GM18508 (cell line): ENCODE measurements at regions not wholly inside any gene's neighbourhood (a gene's known extent, or its start where the extent isn't known, plus 50 kb on each side); places are given as distances from the start of the nearest gene placed in this dataset.
"Not testable (repeated sequence)": the region's sequence is repeated elsewhere in the genome, so short reads cannot be mapped to it uniquely, and the experiment has no call there.

ENCODE experiments used
- ATAC-seq: cut with Tn5 transposase; IDR thresholded peaks from one replicate; pipeline ENCODE4 v1.9.1; 2021; ENCODE audit warnings: moderate number of reproducible peaks; ENCODE audit not compliant: insufficient read depth, unreplicated experiment

- no peak for ATAC-seq
Observed at GRCh38 chr5:155655569-155655968, 642.0 kb downstream of the KIF4B start.

- no peak for ATAC-seq
Observed at GRCh38 chr5:155661859-155662258, 648.3 kb downstream of the KIF4B start.

GRCh38 chr5:155665361-155665760 is 651.8 kb downstream of the KIF4B start:
- ATAC-seq, result no peak

- not testable (repeated sequence) for ATAC-seq
Observed at GRCh38 chr5:155672001-155672400, 655.0 kb upstream of the SGCD start.

GRCh38 chr5:155676967-155677366 is 650.0 kb upstream of the SGCD start:
- no peak for ATAC-seq

- no peak for ATAC-seq
Observed at GRCh38 chr5:155678371-155678770, 648.6 kb upstream of the SGCD start.

GRCh38 chr5:155679530-155679929 is 647.4 kb upstream of the SGCD start:
- ATAC-seq, result no peak

- ATAC-seq, result no peak
Observed at GRCh38 chr5:155684417-155684816, 642.5 kb upstream of the SGCD start.

GRCh38 chr5:155686131-155686530 is 640.8 kb upstream of the SGCD start:
- no peak for ATAC-seq

GRCh38 chr5:155689406-155689805 is 637.6 kb upstream of the SGCD start:
- ATAC-seq, result no peak

- no peak for ATAC-seq
Observed at GRCh38 chr5:155696362-155696761, 630.6 kb upstream of the SGCD start.

- ATAC-seq, result no peak
Observed at GRCh38 chr5:155697236-155697635, 629.7 kb upstream of the SGCD start.

GRCh38 chr5:155699385-155699784 is 627.6 kb upstream of the SGCD start:
- no peak for ATAC-seq

- ATAC-seq, result no peak
Observed at GRCh38 chr5:155700333-155700732, 626.6 kb upstream of the SGCD start.

GRCh38 chr5:155711882-155712281 is 615.1 kb upstream of the SGCD start:
- ATAC-seq, result no peak

- not testable (repeated sequence) for ATAC-seq
Observed at GRCh38 chr5:155714435-155714834, 612.5 kb upstream of the SGCD start.

- no peak for ATAC-seq
Observed at GRCh38 chr5:155726267-155726666, 600.7 kb upstream of the SGCD start.

- ATAC-seq, result no peak
Observed at GRCh38 chr5:155727512-155728145, 599.3 kb upstream of the SGCD start.

- no peak for ATAC-seq
Observed at GRCh38 chr5:155728146-155728856, 598.7 kb upstream of the SGCD start.

- no peak for ATAC-seq
Observed at GRCh38 chr5:155728857-155729683, 597.9 kb upstream of the SGCD start.

GRCh38 chr5:155729684-155730059 is 597.3 kb upstream of the SGCD start:
- ATAC-seq, result no peak
